ENCODE measurements at regions not wholly inside any gene's neighbourhood (a gene's known extent, or its start where the extent isn't known, plus 50 kb on each side); places are given as distances from the start of the nearest gene placed in this dataset.

DNA sequence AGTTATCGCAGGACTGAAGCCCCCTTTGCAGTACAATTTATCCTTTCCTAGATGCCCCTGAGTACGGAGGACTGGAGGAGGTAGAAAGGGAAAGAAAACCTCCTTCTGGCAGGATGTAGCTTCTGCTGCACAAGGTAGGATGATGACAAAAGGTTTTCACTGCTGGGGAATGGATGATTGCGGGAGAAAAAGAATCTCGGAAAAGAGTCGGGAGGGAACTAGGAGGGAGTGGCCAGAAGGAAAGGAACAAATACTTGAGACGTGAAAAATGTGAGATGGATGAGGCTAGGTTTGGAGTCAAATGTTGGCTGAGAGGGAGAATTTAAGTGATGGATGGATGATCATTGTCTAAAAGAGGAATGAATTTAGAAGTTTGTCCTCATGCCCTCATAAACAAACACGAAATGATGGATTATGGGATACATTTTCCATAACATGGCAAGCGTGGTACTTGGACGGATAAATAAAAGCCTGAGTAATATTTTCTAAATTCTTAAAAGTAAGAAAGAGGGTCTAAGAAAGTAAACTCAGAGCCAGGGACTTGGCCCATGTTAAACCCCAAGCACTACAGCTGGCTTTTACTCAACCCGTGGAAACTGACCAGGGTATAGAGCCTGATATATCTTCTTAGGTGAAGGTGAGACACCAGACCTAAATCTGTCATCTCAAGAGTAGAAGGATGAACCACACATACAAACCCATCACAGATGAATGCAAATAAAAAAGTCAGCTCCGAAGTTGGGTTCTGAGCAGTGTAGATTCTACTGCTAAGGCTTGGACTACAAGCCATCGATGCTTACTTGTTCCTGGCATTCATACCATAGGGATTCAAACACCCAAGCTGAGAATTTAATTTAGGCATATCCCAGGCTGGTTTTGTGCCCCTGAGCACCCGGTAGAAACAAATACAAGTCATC is 72.4 kb downstream of the HFE start:
- ChIA-PET CTCF (interaction anchor here (1.1 to 2.0 kb wide), 6 partner anchors 10 to 39 kb away, joined by 3 to 7 read pairs (median 4); a partner anchor contains a TSS), POLR2A (interaction anchor here (0.7 to 8.4 kb wide), 35 partner anchors 11 to 1733 kb away, joined by 3 to 1225 read pairs (median 27); partner anchors contain the start of gene HFE)
- peak; percentile 38 for DNase-seq
- peak overlapping the region; percentile 93 for H3K27ac Mint-ChIP-seq
- TF ChIP-seq, protein P1, sequence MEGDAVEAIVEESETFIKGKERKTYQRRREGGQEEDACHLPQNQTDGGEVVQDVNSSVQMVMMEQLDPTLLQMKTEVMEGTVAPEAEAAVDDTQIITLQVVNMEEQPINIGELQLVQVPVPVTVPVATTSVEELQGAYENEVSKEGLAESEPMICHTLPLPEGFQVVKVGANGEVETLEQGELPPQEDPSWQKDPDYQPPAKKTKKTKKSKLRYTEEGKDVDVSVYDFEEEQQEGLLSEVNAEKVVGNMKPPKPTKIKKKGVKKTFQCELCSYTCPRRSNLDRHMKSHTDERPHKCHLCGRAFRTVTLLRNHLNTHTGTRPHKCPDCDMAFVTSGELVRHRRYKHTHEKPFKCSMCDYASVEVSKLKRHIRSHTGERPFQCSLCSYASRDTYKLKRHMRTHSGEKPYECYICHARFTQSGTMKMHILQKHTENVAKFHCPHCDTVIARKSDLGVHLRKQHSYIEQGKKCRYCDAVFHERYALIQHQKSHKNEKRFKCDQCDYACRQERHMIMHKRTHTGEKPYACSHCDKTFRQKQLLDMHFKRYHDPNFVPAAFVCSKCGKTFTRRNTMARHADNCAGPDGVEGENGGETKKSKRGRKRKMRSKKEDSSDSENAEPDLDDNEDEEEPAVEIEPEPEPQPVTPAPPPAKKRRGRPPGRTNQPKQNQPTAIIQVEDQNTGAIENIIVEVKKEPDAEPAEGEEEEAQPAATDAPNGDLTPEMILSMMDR (IDR thresholded peaks at IDR 0.05): no peak
- peaks cover 14% of the 10 kb centered on the region for H3K27me3 Mint-ChIP-seq
- peaks cover 41% of the 10 kb centered on the region for H3K4me1 Mint-ChIP-seq (ENCODE audit: low read depth)
- no peaks in the 10 kb centered on the region for H3K9me3 Mint-ChIP-seq
- peaks cover 27% of the 10 kb centered on the region for H3K36me3 Mint-ChIP-seq (ENCODE audit: low read depth)
- H3K4me3 Mint-ChIP-seq: peak overlapping the region; percentile 88
- intact Hi-C loops (cut with micrococcal nuclease): loop anchor here (5.0 kb wide), 1 partner anchor 38 kb away; a partner anchor contains a TSS
- ATAC-seq: no peak

DNA sequence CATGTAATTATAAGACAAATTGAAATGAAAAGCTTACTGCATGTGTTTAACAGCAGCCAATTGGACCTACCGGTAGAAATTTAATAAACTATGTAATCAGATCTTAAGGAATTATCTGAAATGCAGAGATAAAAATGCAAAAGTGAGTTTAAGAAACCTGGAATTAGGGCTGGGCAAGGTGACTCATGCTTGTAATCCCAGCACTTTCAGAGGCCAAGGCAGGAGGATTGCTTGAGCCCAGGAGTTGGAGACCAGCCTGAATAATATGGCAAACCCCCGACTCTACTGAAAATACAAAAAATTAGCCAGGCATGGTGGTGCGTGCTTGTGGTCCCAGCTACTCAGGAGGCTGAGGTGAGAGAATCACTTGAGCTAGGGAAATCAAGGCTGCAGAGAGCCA is 74.1 kb downstream of the HFE start:
- ATAC-seq (no peak), DNase-seq (no peak)
- H3K27ac Mint-ChIP-seq: no peak overlapping the region
- no peaks in the 10 kb centered on the region for H3K9me3 Mint-ChIP-seq
- ChIA-PET POLR2A (interaction anchor here (1.0 to 8.4 kb wide), 7 partner anchors 9 to 109 kb away, joined by 4 to 1225 read pairs (median 120); a partner anchor contains a TSS), CTCF (interaction anchor here (1.1 kb wide), 1 partner anchor 15 kb away, joined by 3 read pairs; no protein-coding TSS in a partner anchor)
- H3K4me1 Mint-ChIP-seq (ENCODE audit: low read depth): peaks cover 44% of the 10 kb centered on the region
- no peak overlapping the region for H3K4me3 Mint-ChIP-seq
- intact Hi-C loops (cut with micrococcal nuclease): no loop called here
- TF ChIP-seq, protein P1 (IDR thresholded peaks at IDR 0.05): no peak
- H3K27me3 Mint-ChIP-seq: peaks cover 14% of the 10 kb centered on the region
- H3K36me3 Mint-ChIP-seq (ENCODE audit: low read depth): peaks cover 32% of the 10 kb centered on the region

DNA sequence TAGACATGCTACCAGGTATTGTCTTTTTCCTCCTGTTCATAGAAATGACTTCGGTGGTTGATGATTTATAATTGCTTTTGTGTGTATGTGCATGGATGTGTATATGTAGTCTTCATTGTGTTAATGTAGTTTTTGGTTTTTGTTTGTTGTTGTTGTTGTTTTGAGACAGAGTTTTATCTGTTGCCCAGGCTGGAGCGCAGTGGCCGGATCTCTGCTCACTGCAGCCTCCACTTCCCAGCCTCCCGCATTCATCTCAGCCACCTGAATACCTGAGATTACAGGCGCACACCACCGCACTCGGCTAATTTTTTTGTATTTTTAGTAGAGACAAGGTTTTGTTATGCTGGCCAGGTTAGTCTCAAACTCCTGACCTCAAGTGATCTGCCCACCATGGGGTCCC is 75.2 kb downstream of the HFE start:
- ATAC-seq: no peak
- Mint-ChIP-seq H3K9me3 (no peaks in the 10 kb centered on the region), H3K4me3 (no peak overlapping the region), H3K27ac (no peak overlapping the region), H3K36me3 (ENCODE audit: low read depth) (peaks cover 28% of the 10 kb centered on the region), H3K4me1 (ENCODE audit: low read depth) (peaks cover 44% of the 10 kb centered on the region), H3K27me3 (peaks cover 10% of the 10 kb centered on the region)
- POLR2A ChIA-PET: interaction anchor here (1.1 to 8.4 kb wide), 6 partner anchors 8 to 108 kb away, joined by 4 to 1225 read pairs (median 203); a partner anchor contains a TSS
- DNase-seq: no peak
- CTCF ChIA-PET: interaction anchor here (1.1 kb wide), 1 partner anchor 13 kb away, joined by 3 read pairs; no protein-coding TSS in a partner anchor
- intact Hi-C loops (cut with micrococcal nuclease): no loop called here
- TF ChIP-seq, protein P1 (IDR thresholded peaks at IDR 0.05): no peak

DNA sequence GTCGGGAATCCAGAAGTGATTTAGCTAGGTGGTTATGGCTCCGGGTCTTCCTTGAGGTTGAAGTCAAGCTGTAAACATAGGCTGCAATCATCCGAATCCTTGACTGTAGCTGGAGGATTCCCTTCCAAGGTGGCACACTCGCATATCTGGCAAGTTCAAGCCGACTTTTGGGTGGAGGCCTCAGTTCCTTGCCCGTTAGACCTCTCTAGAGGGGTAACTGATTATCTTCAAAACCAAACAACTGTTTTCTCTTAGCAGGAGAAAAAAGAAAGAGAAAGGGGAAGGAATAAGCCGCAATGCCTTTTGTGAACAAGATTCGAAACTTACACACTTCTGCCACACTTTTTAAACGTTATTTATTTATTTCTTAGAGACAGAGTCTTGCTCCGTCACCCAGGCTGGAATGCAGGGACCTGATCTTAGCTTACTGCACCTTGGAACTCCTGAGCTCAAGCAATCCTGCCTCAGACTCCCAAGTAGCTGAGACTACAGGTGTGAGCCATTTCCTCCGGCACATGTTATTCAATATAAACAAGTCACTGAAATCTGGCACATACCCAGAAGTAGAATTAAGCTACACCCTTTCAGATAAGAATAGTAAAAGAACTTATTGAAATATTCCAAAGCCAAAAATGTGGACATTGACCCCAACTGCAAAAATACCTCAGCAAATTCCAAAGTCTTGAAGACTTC is 76.3 kb downstream of the HFE start:
- ChIA-PET POLR2A (interaction anchor here (0.5 to 3.1 kb wide), 7 partner anchors 25 to 120 kb away, joined by 3 to 32 read pairs (median 5); a partner anchor contains a TSS), CTCF (no interaction called here)
- ATAC-seq (no peak), DNase-seq (no peak)
- Mint-ChIP-seq H3K36me3 (ENCODE audit: low read depth) (peaks cover 17% of the 10 kb centered on the region), H3K27ac (peak overlapping the region; percentile 67), H3K27me3 (peaks cover 2% of the 10 kb centered on the region), H3K4me1 (ENCODE audit: low read depth) (peaks cover 42% of the 10 kb centered on the region), H3K9me3 (no peaks in the 10 kb centered on the region), H3K4me3 (peak overlapping the region; percentile 10)
- intact Hi-C loops (cut with micrococcal nuclease): no loop called here
- TF ChIP-seq, protein P1 (IDR thresholded peaks at IDR 0.05): no peak

Measured in activated CD8-positive, alpha-beta T cell treated with anti-CD3 and anti-CD28 coated beads for 36 hours (primary cell).